Vagina (tissue), 2 donors: ENCODE measurements at regions not wholly inside any gene's neighbourhood (a gene's known extent, or its start where the extent isn't known, plus 50 kb on each side); places are given as distances from the start of the nearest gene placed in this dataset.

ENCODE experiments used
- DNase-seq, 2 donors: peaks; one replicate each; pipeline ENCODE4 v3.0.0-alpha.2; 2017; ENCODE audit errors: extremely low spot score in 2 of 2
- H3K27ac ChIP-seq: fragments of 200-600 bp; sonication (generic); one replicate; pipeline ENCODE4 v1.5.1; 2019
- H3K27me3 ChIP-seq: fragments of 200-600 bp; sonication (generic); one replicate; pipeline ENCODE4 v1.5.1; 2019
- H3K36me3 ChIP-seq, 2 donors: fragments of 200-600 bp; sonication (generic); one replicate each; pipeline ENCODE4 v1.5.1; 2017 to 2019
- H3K4me1 ChIP-seq: fragments of 200-600 bp; sonication (generic); one replicate; pipeline ENCODE4 v1.5.1; 2019
- H3K4me3 ChIP-seq, 2 donors: fragments of 200-600 bp; sonication (generic); 1 replicate in 1 of 2; 2 replicates in 1 of 2; pipeline ENCODE4 v1.5.1; 2016 to 2019
- H3K9me3 ChIP-seq: fragments of 200-600 bp; sonication (generic); one replicate; pipeline ENCODE4 v1.5.1; 2019
- POLR2A ChIP-seq, 2 donors: fragments of 450-650 bp; IDR thresholded peaks; one replicate each; pipeline ENCODE4 v1.6.1; 2017; ENCODE audit warnings: antibody characterized with exemption in 2 of 2, mild to moderate bottlenecking in 2 of 2, moderate library complexity in 2 of 2
- POLR2AphosphoS5 ChIP-seq, 2 donors: sonication (generic); formaldehyde crosslinking; IDR thresholded peaks; one replicate each; pipeline ENCODE4 v1.9.0; 2017; ENCODE audit warnings: antibody characterized with exemption in 2 of 2, mild to moderate bottlenecking in 2 of 2, low read depth in 1 of 2; ENCODE audit not compliant: insufficient read depth in 1 of 2
- intact Hi-C: fragments of 100-400 bp; cut with DNase I; formaldehyde crosslinking; loops from one replicate; pipeline ENCODE4 v1.15.1; 2023
- TF ChIP-seq, protein P1 (sequence below), 3 experiments: fragments of 450-650 bp in 2 of 3; fragments of 200-600 bp in 1 of 3; sonication (generic) in 1 of 3; IDR thresholded peaks; one replicate each; pipeline ENCODE4 v1.5.1; 2017 to 2019; ENCODE audit warnings: antibody characterized with exemption in 3 of 3, mild to moderate bottlenecking in 2 of 3, moderate library complexity in 2 of 3

DNA sequence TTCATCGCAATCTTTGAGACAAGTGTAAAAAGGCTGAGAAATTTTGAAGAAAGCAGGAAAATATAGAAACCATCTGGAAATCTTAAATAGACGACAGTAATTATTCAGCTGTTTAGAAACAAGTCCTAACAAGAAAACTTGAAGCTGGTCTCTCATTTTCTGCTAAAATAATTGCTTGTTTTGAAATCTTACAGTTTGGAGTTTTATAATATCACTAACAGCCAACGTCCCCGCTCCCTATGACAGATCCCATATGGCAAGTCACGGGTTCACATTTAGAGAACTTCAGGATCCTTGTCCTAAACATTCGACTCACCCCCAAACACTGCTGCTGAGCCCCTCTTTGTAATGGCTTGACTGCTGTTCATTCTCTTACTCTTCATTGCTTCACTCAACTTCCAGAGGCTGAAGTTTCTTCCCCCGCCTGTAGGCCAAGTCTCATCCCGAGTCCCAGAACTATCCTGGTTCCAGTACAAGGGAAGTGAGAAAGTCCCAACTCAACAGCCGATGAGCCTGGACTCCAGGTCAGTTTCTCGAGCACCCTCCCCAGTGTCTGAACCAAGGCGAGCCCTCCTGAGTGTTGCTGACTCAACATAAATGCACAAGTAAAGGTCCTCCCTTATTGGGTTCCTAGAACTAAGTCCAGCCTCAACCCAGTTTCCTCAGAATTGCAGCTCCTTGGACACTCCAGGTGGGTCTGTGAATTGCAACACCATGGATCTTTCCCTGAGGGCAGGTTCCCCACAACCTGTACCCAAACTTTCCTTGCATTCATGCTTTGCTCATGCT, 93.4 kb upstream of the BACE2 start:
- intact Hi-C loops, result no loop called here
- Histone ChIP-seq H3K27ac (no peak overlapping the region), H3K4me1 (no peaks in the 10 kb centered on the region), H3K9me3 (no peaks in the 10 kb centered on the region), H3K27me3 (no peaks in the 10 kb centered on the region), H3K4me3 (no peak overlapping the region), H3K36me3 (no peaks in the 10 kb centered on the region)
- no peak for TF ChIP-seq POLR2A (IDR thresholded peaks at IDR 0.05)
- TF ChIP-seq, protein P1, sequence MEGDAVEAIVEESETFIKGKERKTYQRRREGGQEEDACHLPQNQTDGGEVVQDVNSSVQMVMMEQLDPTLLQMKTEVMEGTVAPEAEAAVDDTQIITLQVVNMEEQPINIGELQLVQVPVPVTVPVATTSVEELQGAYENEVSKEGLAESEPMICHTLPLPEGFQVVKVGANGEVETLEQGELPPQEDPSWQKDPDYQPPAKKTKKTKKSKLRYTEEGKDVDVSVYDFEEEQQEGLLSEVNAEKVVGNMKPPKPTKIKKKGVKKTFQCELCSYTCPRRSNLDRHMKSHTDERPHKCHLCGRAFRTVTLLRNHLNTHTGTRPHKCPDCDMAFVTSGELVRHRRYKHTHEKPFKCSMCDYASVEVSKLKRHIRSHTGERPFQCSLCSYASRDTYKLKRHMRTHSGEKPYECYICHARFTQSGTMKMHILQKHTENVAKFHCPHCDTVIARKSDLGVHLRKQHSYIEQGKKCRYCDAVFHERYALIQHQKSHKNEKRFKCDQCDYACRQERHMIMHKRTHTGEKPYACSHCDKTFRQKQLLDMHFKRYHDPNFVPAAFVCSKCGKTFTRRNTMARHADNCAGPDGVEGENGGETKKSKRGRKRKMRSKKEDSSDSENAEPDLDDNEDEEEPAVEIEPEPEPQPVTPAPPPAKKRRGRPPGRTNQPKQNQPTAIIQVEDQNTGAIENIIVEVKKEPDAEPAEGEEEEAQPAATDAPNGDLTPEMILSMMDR (IDR thresholded peaks at IDR 0.05), result no peak
- TF ChIP-seq POLR2AphosphoS5 (IDR thresholded peaks at IDR 0.05; ENCODE audit: insufficient read depth in 1 of 2, low read depth in 1 of 2), result no peak
- peak in 1 of 2 donors; percentile 64 for DNase-seq

DNA sequence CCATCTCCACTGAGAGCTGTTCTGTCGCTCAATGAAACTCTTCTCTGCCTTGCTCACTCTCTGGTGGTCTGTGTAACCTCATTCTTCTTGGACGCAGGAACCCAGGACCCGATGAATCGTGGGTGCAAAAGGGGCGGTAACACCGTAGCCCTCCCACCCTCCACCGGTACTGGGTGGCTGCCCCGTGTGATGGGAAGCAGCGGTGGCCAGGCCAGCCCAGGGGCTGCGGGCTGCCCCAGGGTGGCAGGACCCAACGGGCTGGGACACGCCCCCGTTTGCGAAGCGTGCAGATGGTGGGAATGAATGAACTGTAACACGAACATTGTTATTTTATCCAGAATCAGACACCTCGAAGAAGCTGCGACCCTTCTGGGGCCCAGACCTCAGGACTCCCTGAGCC, 92.3 kb upstream of the BACE2 start:
- TF ChIP-seq, protein P1 (IDR thresholded peaks at IDR 0.05), result no peak
- TF ChIP-seq POLR2A (IDR thresholded peaks at IDR 0.05) (no peak), POLR2AphosphoS5 (IDR thresholded peaks at IDR 0.05; ENCODE audit: insufficient read depth in 1 of 2, low read depth in 1 of 2) (no peak)
- Histone ChIP-seq H3K36me3 (no peaks in the 10 kb centered on the region), H3K27me3 (no peaks in the 10 kb centered on the region), H3K9me3 (no peaks in the 10 kb centered on the region), H3K27ac (no peak overlapping the region), H3K4me1 (no peaks in the 10 kb centered on the region), H3K4me3 (no peak overlapping the region)
- intact Hi-C loops, result no loop called here
- DNase-seq, result no peak

DNA sequence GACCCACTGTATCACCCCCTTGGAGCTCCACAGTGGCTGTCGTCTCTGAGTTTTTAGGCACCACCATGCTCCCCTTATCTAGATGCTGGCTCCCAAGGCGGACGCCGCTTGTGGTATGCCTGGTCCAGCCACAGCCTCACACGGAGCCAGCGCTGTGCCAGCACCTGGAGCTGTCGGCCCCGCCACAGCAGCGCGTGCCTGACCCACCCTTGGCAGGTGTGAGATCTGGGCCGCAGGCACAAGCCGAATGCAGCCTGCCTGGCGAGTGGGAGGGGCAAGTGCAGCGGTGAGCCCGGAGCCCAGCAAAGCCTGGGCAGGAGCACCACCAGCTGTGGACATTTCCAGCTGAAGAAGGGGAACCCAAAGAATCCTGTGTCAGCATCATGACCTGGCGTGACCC, 91.9 kb upstream of the BACE2 start:
- Histone ChIP-seq H3K4me3 (no peak overlapping the region), H3K4me1 (no peaks in the 10 kb centered on the region), H3K36me3 (no peaks in the 10 kb centered on the region), H3K27me3 (no peaks in the 10 kb centered on the region), H3K9me3 (no peaks in the 10 kb centered on the region), H3K27ac (no peak overlapping the region)
- no peak for TF ChIP-seq POLR2A (IDR thresholded peaks at IDR 0.05)
- TF ChIP-seq, protein P1 (IDR thresholded peaks at IDR 0.05), result no peak
- no peak for TF ChIP-seq POLR2AphosphoS5 (IDR thresholded peaks at IDR 0.05; ENCODE audit: insufficient read depth in 1 of 2, low read depth in 1 of 2)
- intact Hi-C loops, result no loop called here
- DNase-seq, result no peak

DNA sequence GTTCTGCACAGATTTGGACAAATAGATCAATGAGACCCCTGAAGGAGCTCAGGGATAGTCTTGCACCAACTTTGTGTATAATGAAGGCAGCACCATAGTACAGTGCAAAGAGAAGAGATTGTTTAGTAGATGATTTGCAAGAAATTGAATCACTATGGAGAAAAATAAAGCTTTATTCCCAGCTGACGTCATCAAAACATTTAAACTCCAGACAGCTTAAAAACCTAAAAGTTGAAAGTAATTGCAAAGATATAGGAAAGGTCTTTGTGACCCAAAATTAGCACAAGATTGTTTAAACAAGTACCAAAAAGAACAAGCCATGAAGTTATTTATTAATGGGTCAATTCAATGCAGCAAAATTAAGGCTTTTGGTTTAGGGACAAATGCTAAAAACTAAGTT, 88.8 kb upstream of the BACE2 start:
- no peaks in the 10 kb centered on the region for H3K36me3 ChIP-seq
- no peak for DNase-seq
- H3K27ac ChIP-seq, result no peak overlapping the region
- TF ChIP-seq POLR2A (IDR thresholded peaks at IDR 0.05) (no peak), POLR2AphosphoS5 (IDR thresholded peaks at IDR 0.05; ENCODE audit: insufficient read depth in 1 of 2, low read depth in 1 of 2) (no peak)
- TF ChIP-seq, protein P1 (IDR thresholded peaks at IDR 0.05), result no peak
- H3K27me3 ChIP-seq, result no peaks in the 10 kb centered on the region
- H3K4me1 ChIP-seq, result no peaks in the 10 kb centered on the region
- no peak overlapping the region for H3K4me3 ChIP-seq
- intact Hi-C loops, result no loop called here
- no peaks in the 10 kb centered on the region for H3K9me3 ChIP-seq

DNA sequence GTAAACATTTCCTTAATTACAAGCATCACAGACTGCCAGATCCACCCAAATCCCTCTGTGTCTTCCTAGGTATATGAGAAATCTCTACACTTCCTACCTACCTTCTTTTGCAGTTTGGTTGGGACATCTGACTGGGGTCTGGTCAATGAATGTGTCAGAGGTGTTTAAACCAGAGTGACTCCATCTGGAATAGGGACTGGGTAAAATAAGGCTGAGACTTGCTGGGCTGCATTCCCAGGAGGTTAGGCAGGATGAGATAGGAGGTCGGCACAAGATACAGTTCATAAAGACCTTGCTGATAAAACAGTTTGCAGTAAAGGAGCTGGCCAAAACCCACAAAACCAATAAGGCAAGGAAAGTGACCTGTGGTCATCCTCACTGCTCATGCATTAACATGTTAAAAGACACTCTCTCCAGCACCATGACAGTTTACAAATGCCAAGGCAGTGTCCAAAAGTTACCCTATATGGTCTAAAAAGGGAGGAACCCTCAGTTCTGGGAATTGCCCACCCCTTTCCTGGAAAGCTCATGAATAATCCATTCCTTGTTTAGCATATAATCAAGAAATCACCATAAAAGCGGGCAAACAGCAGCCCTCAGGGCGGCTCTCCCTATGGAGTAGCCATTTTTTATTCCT, 87.4 kb upstream of the BACE2 start:
- H3K27me3 ChIP-seq, result no peaks in the 10 kb centered on the region
- H3K4me1 ChIP-seq, result no peaks in the 10 kb centered on the region
- H3K4me3 ChIP-seq, result no peak overlapping the region
- no peaks in the 10 kb centered on the region for H3K9me3 ChIP-seq
- no peaks in the 10 kb centered on the region for H3K36me3 ChIP-seq
- no peak overlapping the region for H3K27ac ChIP-seq
- TF ChIP-seq POLR2A (IDR thresholded peaks at IDR 0.05), result no peak
- TF ChIP-seq, protein P1 (IDR thresholded peaks at IDR 0.05), result no peak
- no peak for TF ChIP-seq POLR2AphosphoS5 (IDR thresholded peaks at IDR 0.05; ENCODE audit: insufficient read depth in 1 of 2, low read depth in 1 of 2)
- intact Hi-C loops, result no loop called here
- DNase-seq, result no peak
